GM12875 (cell line): ENCODE measurements at regions not wholly inside any gene's neighbourhood (a gene's known extent, or its start where the extent isn't known, plus 50 kb on each side); places are given as distances from the start of the nearest gene placed in this dataset.

ENCODE experiments used
- H3K4me3 ChIP-seq: one replicate; pipeline ENCODE4 v1.5.1; 2011; ENCODE audit warnings: low read depth, low read length, control low read depth
- TF ChIP-seq, protein P1 (sequence below): IDR thresholded peaks from 2 replicates; pipeline ENCODE4 v1.5.1; 2011; ENCODE audit warnings: low read depth, mild to moderate bottlenecking, control low read depth, inconsistent platforms, low read length, moderate library complexity, borderline replicate concordance; ENCODE audit not compliant: insufficient read depth

DNA sequence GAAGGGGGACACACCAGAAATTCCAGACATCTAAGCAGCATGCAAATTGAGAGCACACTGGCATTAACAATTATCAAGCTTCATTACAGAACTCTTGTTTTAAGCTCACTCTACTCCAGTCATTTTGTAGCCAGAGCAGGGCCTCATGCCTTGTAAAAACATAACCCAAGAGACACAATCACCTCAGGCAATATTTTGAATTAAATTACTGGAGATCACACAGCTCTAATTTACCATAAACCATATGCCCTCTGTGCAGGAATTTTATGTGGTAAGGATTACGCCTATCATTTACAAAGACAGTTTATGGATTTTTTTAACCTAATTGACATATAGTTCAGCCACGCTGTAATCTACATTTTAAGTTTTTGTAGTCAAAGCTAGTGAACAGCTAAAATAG is 414.1 kb upstream of the DDI1 start:
- TF ChIP-seq, protein P1, sequence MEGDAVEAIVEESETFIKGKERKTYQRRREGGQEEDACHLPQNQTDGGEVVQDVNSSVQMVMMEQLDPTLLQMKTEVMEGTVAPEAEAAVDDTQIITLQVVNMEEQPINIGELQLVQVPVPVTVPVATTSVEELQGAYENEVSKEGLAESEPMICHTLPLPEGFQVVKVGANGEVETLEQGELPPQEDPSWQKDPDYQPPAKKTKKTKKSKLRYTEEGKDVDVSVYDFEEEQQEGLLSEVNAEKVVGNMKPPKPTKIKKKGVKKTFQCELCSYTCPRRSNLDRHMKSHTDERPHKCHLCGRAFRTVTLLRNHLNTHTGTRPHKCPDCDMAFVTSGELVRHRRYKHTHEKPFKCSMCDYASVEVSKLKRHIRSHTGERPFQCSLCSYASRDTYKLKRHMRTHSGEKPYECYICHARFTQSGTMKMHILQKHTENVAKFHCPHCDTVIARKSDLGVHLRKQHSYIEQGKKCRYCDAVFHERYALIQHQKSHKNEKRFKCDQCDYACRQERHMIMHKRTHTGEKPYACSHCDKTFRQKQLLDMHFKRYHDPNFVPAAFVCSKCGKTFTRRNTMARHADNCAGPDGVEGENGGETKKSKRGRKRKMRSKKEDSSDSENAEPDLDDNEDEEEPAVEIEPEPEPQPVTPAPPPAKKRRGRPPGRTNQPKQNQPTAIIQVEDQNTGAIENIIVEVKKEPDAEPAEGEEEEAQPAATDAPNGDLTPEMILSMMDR = no peak
- H3K4me3 ChIP-seq = no peak overlapping the region

DNA sequence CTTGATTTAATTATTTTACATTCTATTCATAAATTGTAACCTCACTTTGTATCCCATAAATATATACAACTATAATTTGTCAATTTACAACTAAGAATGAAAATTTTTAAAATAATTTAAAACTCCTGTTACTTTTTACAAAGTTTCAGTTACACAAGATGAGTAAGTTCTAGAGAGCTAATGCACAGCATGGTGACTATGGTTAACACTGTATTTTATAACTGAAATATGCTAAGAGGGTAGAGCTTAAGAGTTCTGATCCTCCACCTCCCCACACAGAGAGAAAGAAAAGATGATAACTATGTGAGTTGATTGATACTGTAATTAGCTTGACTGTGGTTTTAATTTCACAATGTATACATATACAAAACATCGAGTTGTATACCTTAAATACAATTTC is 412.5 kb upstream of the DDI1 start:
- TF ChIP-seq, protein P1 = no peak
- H3K4me3 ChIP-seq = no peak overlapping the region

DNA sequence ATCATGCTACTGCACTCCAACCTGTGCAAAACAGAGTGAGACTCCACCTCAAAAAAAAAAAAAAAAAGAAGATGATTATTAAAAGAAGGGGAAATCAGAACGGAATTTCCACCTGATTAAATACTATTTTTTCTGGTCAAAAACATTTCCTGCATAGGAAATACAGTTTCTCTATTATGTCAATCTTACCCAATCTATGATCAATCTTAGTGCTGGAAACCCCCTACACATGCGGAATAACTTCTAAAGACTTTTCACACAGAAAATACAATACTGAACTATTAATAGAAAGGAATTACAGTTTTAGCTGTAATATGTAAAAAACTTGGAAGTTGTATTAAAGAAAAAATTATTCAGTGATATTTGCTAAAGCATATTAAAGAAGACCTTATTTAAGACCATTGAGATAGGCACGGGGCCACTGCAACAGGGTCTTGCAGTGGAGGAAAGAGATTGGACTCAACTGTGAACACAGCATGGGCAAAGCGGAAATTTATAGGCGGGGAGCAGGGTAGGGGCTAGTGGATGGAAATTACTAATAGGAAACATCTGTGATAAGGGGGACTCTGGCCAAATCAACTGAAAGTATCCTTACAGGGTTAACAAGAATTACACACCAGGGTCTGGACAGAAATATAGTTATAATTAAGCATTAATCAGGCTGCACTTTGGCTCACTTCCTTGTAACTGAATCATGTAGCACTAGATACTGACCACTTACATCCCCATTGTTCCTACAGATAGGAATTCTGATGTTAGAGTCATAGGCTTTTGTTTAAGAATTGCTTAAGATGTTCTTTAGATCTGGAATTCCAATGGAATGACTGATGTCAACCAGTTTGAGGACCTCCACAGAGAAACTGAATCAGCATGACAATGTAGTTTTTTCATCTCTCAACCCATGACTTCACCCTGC is 411.5 kb upstream of the DDI1 start:
- TF ChIP-seq, protein P1 = no peak

DNA sequence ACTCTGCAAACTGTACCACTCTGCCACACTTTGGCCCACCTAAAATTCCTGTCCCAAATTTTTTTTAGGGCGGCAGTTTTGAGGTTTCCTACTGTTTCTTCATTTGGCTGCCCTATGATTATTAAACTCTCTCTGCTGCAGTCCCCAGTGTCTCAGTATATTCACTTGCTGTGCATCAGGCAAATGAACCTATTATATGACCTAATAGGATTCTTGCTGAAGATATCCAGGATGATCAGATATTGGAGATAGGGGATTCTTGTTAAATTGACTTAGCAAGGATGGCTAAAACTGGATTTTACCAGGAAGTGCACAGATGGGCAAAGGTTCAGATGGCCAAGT is 410.8 kb upstream of the DDI1 start:
- peak overlapping the region; percentile 13 for H3K4me3 ChIP-seq
- TF ChIP-seq, protein P1 = no peak

More for the DNA sequence above, 411.5 kb upstream of the DDI1 start:
- H3K4me3 ChIP-seq = peak overlapping the region; percentile 13

DNA sequence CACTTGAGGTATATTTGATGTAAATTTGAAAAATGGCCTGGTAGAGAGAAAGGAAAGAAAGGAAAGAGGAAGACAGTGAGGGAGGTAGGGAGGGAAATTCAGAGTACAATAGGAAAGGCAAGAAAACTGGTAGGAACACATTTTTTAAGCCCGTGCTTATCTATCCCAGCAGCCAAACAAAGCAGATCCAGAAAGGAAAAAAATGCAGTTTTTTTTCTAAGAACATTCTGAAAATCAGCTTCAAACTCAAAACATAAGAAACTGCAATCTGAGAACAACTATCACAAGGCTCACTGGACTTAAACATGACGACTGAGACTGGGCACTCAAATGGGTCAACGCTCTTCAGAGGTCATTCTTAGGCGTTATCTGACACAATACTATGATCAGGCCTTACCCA is 408.3 kb upstream of the DDI1 start:
- H3K4me3 ChIP-seq = no peak overlapping the region
- TF ChIP-seq, protein P1 = no peak

DNA sequence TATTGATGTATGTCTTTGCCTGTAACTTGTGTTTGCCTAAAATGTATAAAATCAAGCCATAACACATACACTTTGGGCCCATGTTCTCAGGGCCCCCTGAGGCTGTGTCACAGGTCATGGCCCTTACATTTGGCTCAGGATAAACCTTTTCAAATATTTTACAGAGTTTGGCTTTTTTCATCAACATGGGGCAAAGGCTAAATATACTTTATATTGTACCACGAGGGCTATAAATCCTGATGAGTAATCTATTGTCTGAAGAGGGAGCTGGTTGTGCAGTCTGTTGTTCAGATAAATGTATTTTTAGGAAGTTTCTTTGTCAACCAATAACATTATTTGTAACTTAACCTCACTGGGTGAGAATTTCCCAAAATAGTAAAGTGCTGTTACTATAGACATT is 404.6 kb upstream of the DDI1 start:
- TF ChIP-seq, protein P1 = no peak
- H3K4me3 ChIP-seq = no peak overlapping the region
